IMR-90 (cell line): ENCODE measurements at regions not wholly inside any gene's neighbourhood (a gene's known extent, or its start where the extent isn't known, plus 50 kb on each side); places are given as distances from the start of the nearest gene placed in this dataset.

Experiments
- ATAC-seq: fragments of 200-7000 bp; cut with Tn5 transposase; 2 replicates; pipeline ENCODE4 v1.9.1; 2020; ENCODE audit warnings: low read depth, mild to moderate bottlenecking, moderate library complexity
- BruUV-seq: library from RNA; stranded (reverse); fragments of 400-500 nt; replicated peaks from 2 replicates; lab custom pipeline; 2021; lab: Mats Ljungman, UMichigan
- CTCF ChIA-PET: fragments of 300-600 bp; formaldehyde crosslinking; extraction: SDS; loops from one replicate; lab custom pipeline; 2021; ENCODE audit warnings: antibody characterized with exemption; lab: Yijun Ruan, JAX
- POLR2A ChIA-PET: fragments of 300-600 bp; sonication (Branson Sonifier 250); formaldehyde crosslinking; loops from one replicate; lab custom pipeline; 2022; ENCODE audit warnings: antibody characterized with exemption; ENCODE audit not compliant: unreplicated experiment; lab: Charles Lee
- DNase-seq: peaks from one replicate; pipeline ENCODE4 v3.0.0; 2013
- H2AFZ ChIP-seq: replicated peaks from 2 replicates; pipeline ENCODE3; 2013; ENCODE audit warnings: low read length, mild to moderate bottlenecking; ENCODE audit not compliant: poor library complexity
- H2AK5ac ChIP-seq: 2 replicates; pipeline ENCODE4 v1.6.1; 2013; ENCODE audit warnings: low read depth, low read length, inconsistent platforms
- H2AK9ac ChIP-seq: replicated peaks from 2 replicates; pipeline ENCODE3; 2013; ENCODE audit warnings: mild to moderate bottlenecking, low read depth, low read length, moderate library complexity; ENCODE audit not compliant: poor library complexity
- H2BK120ac ChIP-seq: 2 replicates; pipeline ENCODE4 v1.6.1; 2013; ENCODE audit warnings: low read depth, low read length, inconsistent platforms
- H2BK15ac ChIP-seq: 3 replicates; pipeline ENCODE4 v1.6.1; 2013; ENCODE audit warnings: low read depth, low read length, inconsistent platforms
- H2BK20ac ChIP-seq: 2 replicates; pipeline ENCODE4 v1.6.1; 2013; ENCODE audit warnings: low read depth, mild to moderate bottlenecking, inconsistent platforms, low read length, moderate library complexity
- H2BK5ac ChIP-seq: 2 replicates; pipeline ENCODE4 v1.6.1; 2013; ENCODE audit warnings: mild to moderate bottlenecking, low read depth, low read length, inconsistent platforms; ENCODE audit not compliant: poor library complexity, severe bottlenecking
- H3K14ac ChIP-seq: replicated peaks from 2 replicates; pipeline ENCODE4 v1.6.1; 2013; ENCODE audit warnings: low read depth, low read length, inconsistent platforms
- H3K18ac ChIP-seq: 2 replicates; pipeline ENCODE4 v1.6.1; 2013; ENCODE audit warnings: low read depth, low read length, control low read depth
- H3K23ac ChIP-seq: 2 replicates; pipeline ENCODE4 v1.6.1; 2013; ENCODE audit warnings: low read depth, low read length, inconsistent platforms
- H3K27ac ChIP-seq: 2 replicates; pipeline ENCODE4 v1.5.1; 2013; ENCODE audit warnings: mild to moderate bottlenecking, control low read depth, low read length; ENCODE audit not compliant: insufficient read depth
- H3K27me3 ChIP-seq: 2 replicates; pipeline ENCODE4 v1.6.1; 2013; ENCODE audit warnings: low read length; ENCODE audit not compliant: control insufficient read depth, insufficient read depth
- H3K36me3 ChIP-seq: 2 replicates; pipeline ENCODE4 v1.6.1; 2013; ENCODE audit warnings: low read length, mixed read lengths; ENCODE audit not compliant: control insufficient read depth, insufficient read depth
- H3K4ac ChIP-seq: 2 replicates; pipeline ENCODE4 v1.6.1; 2013; ENCODE audit warnings: low read depth, low read length, inconsistent platforms
- H3K4me1 ChIP-seq: 2 replicates; pipeline ENCODE4 v1.6.1; 2013; ENCODE audit warnings: low read length, mixed read lengths; ENCODE audit not compliant: control insufficient read depth, insufficient read depth
- H3K4me2 ChIP-seq: 2 replicates; pipeline ENCODE4 v1.6.1; 2013; ENCODE audit warnings: low read depth, mild to moderate bottlenecking, control low read depth, low read length, moderate library complexity
- H3K4me3 ChIP-seq: 2 replicates; pipeline ENCODE4 v1.5.1; 2013; ENCODE audit warnings: low read depth, mild to moderate bottlenecking, control low read depth, low read length, moderate library complexity; ENCODE audit not compliant: insufficient read depth
- H3K56ac ChIP-seq: 2 replicates; pipeline ENCODE4 v1.6.1; 2013; ENCODE audit warnings: low read length, inconsistent platforms; ENCODE audit not compliant: insufficient read depth; ENCODE audit errors: extremely low read depth
- H3K79me1 ChIP-seq, 2 experiments: 2 replicates each; pipeline ENCODE4 v1.6.1; 2013; ENCODE audit warnings: low read length in 2 of 2, inconsistent platforms in 1 of 2, low read depth in 1 of 2
- H3K9ac ChIP-seq: 2 replicates; pipeline ENCODE4 v1.6.1; 2013; ENCODE audit warnings: low read depth, low read length, control low read depth
- H3K9me1 ChIP-seq: 2 replicates; pipeline ENCODE4 v1.6.1; 2013; ENCODE audit warnings: low read length, inconsistent platforms; ENCODE audit not compliant: insufficient read depth
- H3K9me3 ChIP-seq: 2 replicates; pipeline ENCODE4 v1.6.1; 2013; ENCODE audit warnings: low read length; ENCODE audit not compliant: control insufficient read depth, insufficient read depth
- H4K20me1 ChIP-seq: 2 replicates; pipeline ENCODE4 v1.6.1; 2013; ENCODE audit warnings: low read length, inconsistent platforms; ENCODE audit not compliant: insufficient read depth
- H4K5ac ChIP-seq: 2 replicates; pipeline ENCODE4 v1.6.1; 2013; ENCODE audit warnings: mild to moderate bottlenecking, low read depth, low read length, control low read depth
- H4K8ac ChIP-seq, 2 experiments: 2 replicates each; pipeline ENCODE4 v1.6.1; 2013; ENCODE audit warnings: low read depth in 2 of 2, low read length in 2 of 2, control low read depth in 1 of 2, inconsistent platforms in 1 of 2
- H4K91ac ChIP-seq: 2 replicates; pipeline ENCODE4 v1.6.1; 2013; ENCODE audit warnings: low read depth, low read length, inconsistent platforms; ENCODE audit not compliant: insufficient read depth
- BHLHE40 ChIP-seq: fragments of 150-350 bp; IDR thresholded peaks from 2 replicates; pipeline ENCODE4 v1.6.1; 2016; ENCODE audit warnings: mild to moderate bottlenecking, low read depth, low read length
- CEBPB ChIP-seq: IDR thresholded peaks from 2 replicates; pipeline ENCODE4 v1.6.1; 2012; ENCODE audit warnings: low read depth, low read length, improper control_type of control experiment
- CHD1 ChIP-seq: IDR thresholded peaks from 2 replicates; pipeline ENCODE4 v1.6.1; 2012; ENCODE audit warnings: low read depth, low read length, improper control_type of control experiment
- FOS ChIP-seq: fragments of 150-350 bp; IDR thresholded peaks from 2 replicates; pipeline ENCODE4 v1.6.1; 2016; ENCODE audit warnings: low read depth, low read length
- MAZ ChIP-seq: IDR thresholded peaks from 2 replicates; pipeline ENCODE4 v1.6.1; 2012; ENCODE audit warnings: low read depth, mild to moderate bottlenecking, low read length, improper control_type of control experiment, moderate library complexity, borderline replicate concordance
- MXI1 ChIP-seq: IDR thresholded peaks from 2 replicates; pipeline ENCODE4 v1.6.1; 2012; ENCODE audit warnings: low read depth, mild to moderate bottlenecking, low read length, moderate library complexity, borderline replicate concordance
- NFE2L2 ChIP-seq: fragments of 150-350 bp; IDR thresholded peaks from 2 replicates; pipeline ENCODE4 v1.6.1; 2016; ENCODE audit warnings: low read depth, mild to moderate bottlenecking, low read length
- RAD21 ChIP-seq: IDR thresholded peaks from 2 replicates; pipeline ENCODE4 v1.6.1; 2012; ENCODE audit warnings: low read length, improper control_type of control experiment
- RCOR1 ChIP-seq: IDR thresholded peaks from 2 replicates; pipeline ENCODE4 v1.6.1; 2012; ENCODE audit warnings: mild to moderate bottlenecking, low read length, improper control_type of control experiment; ENCODE audit not compliant: insufficient replicate concordance
- RFX5 ChIP-seq: IDR thresholded peaks from 2 replicates; pipeline ENCODE4 v1.8.0; 2012; ENCODE audit warnings: low read depth, mild to moderate bottlenecking, low read length, moderate library complexity
- WGBS, 2 experiments: methylation state at CpG; one replicate each; pipeline versions ENCODE4 v1.1.5 to v1.1.7; 2013; ENCODE audit warnings: missing lambda C conversion rate in 2 of 2; ENCODE audit not compliant: insufficient read length in 1 of 2; ENCODE audit errors: extremely low coverage in 2 of 2; 5-methylcytosine and 5-hydroxymethylcytosine counted together
- dilution Hi-C: fragments of 300-500 bp; cut with HindIII; formaldehyde crosslinking; loops from one replicate; pipeline ENCODE4 v1.14.3; 2018; ENCODE audit warnings: low sequenced_read_pairs; ENCODE audit not compliant: unreplicated experiment
- in situ Hi-C: fragments of 300-500 bp; cut with MboI; formaldehyde crosslinking; loops from 3 replicates; pipeline ENCODE4 v1.14.3; 2019; ENCODE audit warnings: low sequenced_read_pairs, inconsistent platforms, mixed read lengths
- intact Hi-C: fragments of 100-400 bp; cut with micrococcal nuclease; formaldehyde crosslinking; loops from 2 replicates; pipeline ENCODE4 v1.10.0; 2022

GRCh38 chr3:62950210-62950609 lies 75.0 kb upstream of the CADPS start:
- Histone ChIP-seq H3K56ac (no peak overlapping the region), H3K4me3 (no peak overlapping the region), H3K36me3 (no peaks in the 10 kb centered on the region), H2BK15ac (no peak overlapping the region), H2AFZ (no peak overlapping the region), H3K79me1 (no peaks in the 10 kb centered on the region), H2BK120ac (no peak overlapping the region), H3K27ac (no peak overlapping the region), H4K91ac (no peak overlapping the region), H3K4me2 (no peak overlapping the region), H3K14ac (no peak overlapping the region), H2AK9ac (no peak overlapping the region), H2BK5ac (no peak overlapping the region), H3K9me1 (no peaks in the 10 kb centered on the region), H3K4ac (no peak overlapping the region), H3K18ac (no peak overlapping the region), H2BK20ac (no peak overlapping the region), H4K20me1 (no peaks in the 10 kb centered on the region), H2AK5ac (no peak overlapping the region), H4K8ac (no peak overlapping the region), H4K5ac (no peak overlapping the region), H3K27me3 (no peaks in the 10 kb centered on the region), H3K9me3 (no peaks in the 10 kb centered on the region), H3K4me1 (no peaks in the 10 kb centered on the region), H3K9ac (no peak overlapping the region), H3K23ac (no peak overlapping the region)
- in situ Hi-C loops, result no loop called here
- ChIA-PET CTCF (no interaction called here), POLR2A (no interaction called here)
- intact Hi-C loops, result no loop called here
- DNase-seq, result no peak
- no peak for TF ChIP-seq BHLHE40
- TF ChIP-seq CEBPB, result no peak
- no peak for TF ChIP-seq MAZ
- TF ChIP-seq CHD1, result no peak
- no peak for TF ChIP-seq RAD21
- TF ChIP-seq RCOR1, result no peak
- TF ChIP-seq FOS, result no peak
- no peak for TF ChIP-seq RFX5
- TF ChIP-seq NFE2L2, result no peak
- no peak for TF ChIP-seq MXI1
- dilution Hi-C loops, result no loop called here
- no TSS peak for BruUV-seq
- no CpG with 5 or more reads among the region's 4 CpGs for WGBS, 2 experiments
- ATAC-seq, result no peak
